ENCODE measurements at regions not wholly inside any gene's neighbourhood (a gene's known extent, or its start where the extent isn't known, plus 50 kb on each side); places are given as distances from the start of the nearest gene placed in this dataset.

DNA sequence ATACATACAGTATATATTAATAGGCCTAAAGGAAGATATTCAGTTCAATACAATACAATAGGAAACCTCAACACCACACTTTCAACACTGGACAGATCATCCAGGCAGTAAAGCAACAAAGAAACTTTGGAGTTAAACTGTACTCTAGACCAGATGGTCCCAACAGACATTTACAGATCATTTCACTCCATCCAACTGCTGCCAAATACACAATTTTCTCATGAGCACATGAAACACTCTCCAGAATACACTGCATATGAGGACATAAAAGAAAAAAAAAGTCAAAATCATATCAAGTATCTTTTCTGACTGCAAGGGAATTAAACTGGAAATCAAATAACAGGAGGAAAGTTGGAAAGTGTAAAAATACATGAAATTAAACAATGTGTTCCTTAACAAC lies 607.5 kb upstream of the BRINP3 start:
- Histone ChIP-seq H3K4me2 (ENCODE audit: insufficient read depth, low read length) (no peak overlapping the region), H3K36me3 (ENCODE audit: insufficient read depth, low read length) (no peaks in the 10 kb centered on the region), H2AFZ (ENCODE audit: low read depth, low read length) (no peak overlapping the region), H3K27ac (ENCODE audit: low read length) (no peak overlapping the region), H3K9ac (ENCODE audit: low read depth, low read length) (no peak overlapping the region), H3K79me2 (ENCODE audit: insufficient read depth, low read length) (no peaks in the 10 kb centered on the region), H3K9me3 (ENCODE audit: insufficient read depth, low read length, severe bottlenecking) (no peaks in the 10 kb centered on the region), H3K27me3 (ENCODE audit: insufficient read depth, low read length, poor library complexity) (no peaks in the 10 kb centered on the region), H3K4me3 (ENCODE audit: low read depth in 1 of 2, low read length in 2 of 2) (no peak overlapping the region), H4K20me1 (ENCODE audit: insufficient read depth, low read length) (no peaks in the 10 kb centered on the region), H3K4me1 (ENCODE audit: insufficient read depth, low read length) (no peaks in the 10 kb centered on the region)
- no peak for DNase-seq
- ATAC-seq (ENCODE audit: insufficient read depth, low read depth) = no peak
- TF ChIP-seq EZH2 (IDR thresholded peaks at IDR 0.05; ENCODE audit: borderline replicate concordance, low read depth, low read length, severe bottlenecking) = no peak
- TF ChIP-seq, protein P1, sequence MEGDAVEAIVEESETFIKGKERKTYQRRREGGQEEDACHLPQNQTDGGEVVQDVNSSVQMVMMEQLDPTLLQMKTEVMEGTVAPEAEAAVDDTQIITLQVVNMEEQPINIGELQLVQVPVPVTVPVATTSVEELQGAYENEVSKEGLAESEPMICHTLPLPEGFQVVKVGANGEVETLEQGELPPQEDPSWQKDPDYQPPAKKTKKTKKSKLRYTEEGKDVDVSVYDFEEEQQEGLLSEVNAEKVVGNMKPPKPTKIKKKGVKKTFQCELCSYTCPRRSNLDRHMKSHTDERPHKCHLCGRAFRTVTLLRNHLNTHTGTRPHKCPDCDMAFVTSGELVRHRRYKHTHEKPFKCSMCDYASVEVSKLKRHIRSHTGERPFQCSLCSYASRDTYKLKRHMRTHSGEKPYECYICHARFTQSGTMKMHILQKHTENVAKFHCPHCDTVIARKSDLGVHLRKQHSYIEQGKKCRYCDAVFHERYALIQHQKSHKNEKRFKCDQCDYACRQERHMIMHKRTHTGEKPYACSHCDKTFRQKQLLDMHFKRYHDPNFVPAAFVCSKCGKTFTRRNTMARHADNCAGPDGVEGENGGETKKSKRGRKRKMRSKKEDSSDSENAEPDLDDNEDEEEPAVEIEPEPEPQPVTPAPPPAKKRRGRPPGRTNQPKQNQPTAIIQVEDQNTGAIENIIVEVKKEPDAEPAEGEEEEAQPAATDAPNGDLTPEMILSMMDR (IDR thresholded peaks at IDR 0.05; ENCODE audit: borderline replicate concordance, extremely low read depth, low read length, poor library complexity, severe bottlenecking) = no peak

DNA sequence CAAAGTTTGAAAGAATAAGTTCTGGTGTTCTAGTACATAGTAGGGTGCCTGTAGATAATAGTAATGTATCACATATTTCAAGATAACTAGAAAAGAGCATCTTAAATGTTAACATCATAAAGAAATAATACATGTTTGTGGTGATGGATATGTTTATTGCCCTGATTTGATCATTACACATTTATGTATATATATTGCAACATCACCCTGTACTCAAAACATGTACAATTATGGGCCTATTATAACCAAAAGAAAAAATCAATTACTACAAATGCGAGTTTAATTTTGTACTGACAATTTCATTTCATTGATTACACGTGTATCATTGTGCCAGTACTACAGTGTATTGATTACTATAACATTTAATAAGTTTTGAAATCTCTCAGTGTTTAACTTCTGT lies 609.2 kb upstream of the BRINP3 start:
- Histone ChIP-seq H3K27ac (ENCODE audit: low read length) (no peak overlapping the region), H3K79me2 (ENCODE audit: insufficient read depth, low read length) (no peaks in the 10 kb centered on the region)

DNA sequence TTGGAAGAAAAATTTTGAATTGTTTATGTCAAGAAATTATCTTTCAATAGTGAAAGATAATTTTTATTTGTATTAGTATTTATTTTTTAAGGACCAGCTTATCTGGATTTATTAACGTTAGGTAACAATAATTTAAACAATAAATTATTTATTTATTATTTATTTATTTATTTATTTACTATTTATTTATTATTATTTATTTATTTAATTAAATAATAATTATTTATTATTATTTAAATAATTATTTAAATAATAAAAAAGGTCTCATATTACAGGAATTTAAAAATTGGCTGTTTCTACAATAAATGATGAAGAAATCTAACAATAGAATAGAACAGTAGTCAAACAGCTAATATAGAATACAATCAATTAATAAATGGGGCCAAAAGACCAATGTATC lies 618.7 kb upstream of the BRINP3 start:
- H3K36me3 ChIP-seq (ENCODE audit: insufficient read depth, low read length) = no peaks in the 10 kb centered on the region
- no peak overlapping the region for H3K27ac ChIP-seq (ENCODE audit: low read length)
- no peak overlapping the region for H3K4me3 ChIP-seq (ENCODE audit: low read depth in 1 of 2, low read length in 2 of 2)
- no peak overlapping the region for H2AFZ ChIP-seq (ENCODE audit: low read depth, low read length)
- DNase-seq (no peak), ATAC-seq (ENCODE audit: insufficient read depth, low read depth) (no peak)
- no peak overlapping the region for H3K9ac ChIP-seq (ENCODE audit: low read depth, low read length)
- no peak overlapping the region for H3K4me2 ChIP-seq (ENCODE audit: insufficient read depth, low read length)
- no peaks in the 10 kb centered on the region for H3K79me2 ChIP-seq (ENCODE audit: insufficient read depth, low read length)
- TF ChIP-seq, protein P1 (IDR thresholded peaks at IDR 0.05; ENCODE audit: borderline replicate concordance, extremely low read depth, low read length, poor library complexity, severe bottlenecking) = no peak
- TF ChIP-seq EZH2 (IDR thresholded peaks at IDR 0.05; ENCODE audit: borderline replicate concordance, low read depth, low read length, severe bottlenecking) = no peak
- no peaks in the 10 kb centered on the region for H3K9me3 ChIP-seq (ENCODE audit: insufficient read depth, low read length, severe bottlenecking)
- no peaks in the 10 kb centered on the region for H3K4me1 ChIP-seq (ENCODE audit: insufficient read depth, low read length)
- H4K20me1 ChIP-seq (ENCODE audit: insufficient read depth, low read length) = no peaks in the 10 kb centered on the region
- H3K27me3 ChIP-seq (ENCODE audit: insufficient read depth, low read length, poor library complexity) = no peaks in the 10 kb centered on the region

More for the DNA sequence above, 609.2 kb upstream of the BRINP3 start:
- TF ChIP-seq EZH2 (IDR thresholded peaks at IDR 0.05; ENCODE audit: borderline replicate concordance, low read depth, low read length, severe bottlenecking) = no peak
- TF ChIP-seq, protein P1 (IDR thresholded peaks at IDR 0.05; ENCODE audit: borderline replicate concordance, extremely low read depth, low read length, poor library complexity, severe bottlenecking) = no peak
- Histone ChIP-seq H2AFZ (ENCODE audit: low read depth, low read length) (no peak overlapping the region), H3K4me1 (ENCODE audit: insufficient read depth, low read length) (no peaks in the 10 kb centered on the region), H3K36me3 (ENCODE audit: insufficient read depth, low read length) (no peaks in the 10 kb centered on the region), H3K27me3 (ENCODE audit: insufficient read depth, low read length, poor library complexity) (no peaks in the 10 kb centered on the region), H3K9me3 (ENCODE audit: insufficient read depth, low read length, severe bottlenecking) (no peaks in the 10 kb centered on the region), H3K4me2 (ENCODE audit: insufficient read depth, low read length) (no peak overlapping the region), H3K9ac (ENCODE audit: low read depth, low read length) (no peak overlapping the region), H4K20me1 (ENCODE audit: insufficient read depth, low read length) (no peaks in the 10 kb centered on the region), H3K4me3 (ENCODE audit: low read depth in 1 of 2, low read length in 2 of 2) (no peak overlapping the region)
- ATAC-seq (ENCODE audit: insufficient read depth, low read depth) (no peak), DNase-seq (no peak)

DNA sequence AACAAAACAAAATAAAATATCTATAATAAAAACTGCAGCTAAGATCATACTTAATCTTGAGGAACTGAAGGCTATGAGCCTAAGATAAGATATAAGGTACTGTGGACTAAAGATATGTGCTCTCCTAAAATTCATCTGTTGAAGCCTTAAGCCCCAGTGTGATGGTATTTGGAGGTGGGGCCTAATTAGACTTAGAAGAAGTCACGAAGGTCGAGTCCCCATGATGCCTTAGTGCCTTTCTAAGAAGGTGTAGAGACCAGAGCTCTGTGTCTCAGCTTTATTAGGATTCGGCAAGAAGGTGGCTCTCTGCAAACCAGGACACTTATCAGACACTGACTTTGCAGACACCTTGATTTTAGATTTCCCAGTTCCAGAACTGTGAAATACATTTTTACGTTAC lies 622.0 kb upstream of the BRINP3 start:
- H3K9ac ChIP-seq (ENCODE audit: low read depth, low read length) = no peak overlapping the region
- no peaks in the 10 kb centered on the region for H3K4me1 ChIP-seq (ENCODE audit: insufficient read depth, low read length)
- no peak overlapping the region for H3K4me3 ChIP-seq (ENCODE audit: low read depth in 1 of 2, low read length in 2 of 2)
- no peak overlapping the region for H2AFZ ChIP-seq (ENCODE audit: low read depth, low read length)
- H4K20me1 ChIP-seq (ENCODE audit: insufficient read depth, low read length) = no peaks in the 10 kb centered on the region
- TF ChIP-seq, protein P1 (IDR thresholded peaks at IDR 0.05; ENCODE audit: borderline replicate concordance, extremely low read depth, low read length, poor library complexity, severe bottlenecking) = no peak
- no peak for TF ChIP-seq EZH2 (IDR thresholded peaks at IDR 0.05; ENCODE audit: borderline replicate concordance, low read depth, low read length, severe bottlenecking)
- DNase-seq = no peak
- no peaks in the 10 kb centered on the region for H3K27me3 ChIP-seq (ENCODE audit: insufficient read depth, low read length, poor library complexity)
- no peak overlapping the region for H3K4me2 ChIP-seq (ENCODE audit: insufficient read depth, low read length)
- no peak for ATAC-seq (ENCODE audit: insufficient read depth, low read depth)
- no peaks in the 10 kb centered on the region for H3K79me2 ChIP-seq (ENCODE audit: insufficient read depth, low read length)
- H3K9me3 ChIP-seq (ENCODE audit: insufficient read depth, low read length, severe bottlenecking) = no peaks in the 10 kb centered on the region
- no peaks in the 10 kb centered on the region for H3K36me3 ChIP-seq (ENCODE audit: insufficient read depth, low read length)
- no peak overlapping the region for H3K27ac ChIP-seq (ENCODE audit: low read length)
